A549 (cell line): ENCODE measurements at regions not wholly inside any gene's neighbourhood (a gene's known extent, or its start where the extent isn't known, plus 50 kb on each side); places are given as distances from the start of the nearest gene placed in this dataset.

Experiments used
- BHLHE40 ChIP-seq: IDR thresholded peaks from 2 replicates; pipeline ENCODE4 v1.6.1; 2012; ENCODE audit warnings: low read depth, low read length, inconsistent platforms
- MYC ChIP-seq: IDR thresholded peaks from 2 replicates; pipeline ENCODE4 v1.6.1; 2012; ENCODE audit warnings: mild to moderate bottlenecking, inconsistent platforms, low read length, improper control_type of control experiment, borderline replicate concordance
- TF ChIP-seq, protein P1 (sequence below): IDR thresholded peaks from 2 replicates; pipeline ENCODE4 v1.6.1; 2012

DNA sequence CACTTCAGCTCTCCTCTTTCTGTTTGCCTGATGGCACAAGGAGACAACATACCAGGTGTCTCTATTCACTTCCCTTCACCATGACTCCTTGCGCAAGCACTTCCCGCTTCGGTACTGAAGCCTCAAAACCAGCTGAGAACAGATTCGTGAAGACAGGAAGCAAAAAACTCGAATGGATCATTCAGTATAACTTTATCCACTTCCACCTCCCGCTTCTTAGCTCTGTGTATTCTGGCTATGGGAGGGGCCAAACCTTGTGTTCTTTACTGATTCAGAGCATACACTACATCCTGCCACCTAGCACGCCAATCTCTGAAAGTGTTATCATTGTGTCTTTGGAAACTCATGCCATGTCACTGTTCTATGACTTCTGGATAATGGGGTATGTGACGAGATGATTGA, 62.2 kb upstream of the ADA2 start:
- no peak for TF ChIP-seq MYC
- no peak for TF ChIP-seq BHLHE40
- TF ChIP-seq, protein P1, sequence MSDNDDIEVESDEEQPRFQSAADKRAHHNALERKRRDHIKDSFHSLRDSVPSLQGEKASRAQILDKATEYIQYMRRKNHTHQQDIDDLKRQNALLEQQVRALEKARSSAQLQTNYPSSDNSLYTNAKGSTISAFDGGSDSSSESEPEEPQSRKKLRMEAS, result no peak
